Vagina (tissue), 2 donors: ENCODE measurements at regions not wholly inside any gene's neighbourhood (a gene's known extent, or its start where the extent isn't known, plus 50 kb on each side); places are given as distances from the start of the nearest gene placed in this dataset.

ENCODE experiments used
- POLR2A ChIP-seq, 2 donors: fragments of 450-650 bp; IDR thresholded peaks; one replicate each; pipeline ENCODE4 v1.6.1; 2017; ENCODE audit warnings: antibody characterized with exemption in 2 of 2, mild to moderate bottlenecking in 2 of 2, moderate library complexity in 2 of 2
- POLR2AphosphoS5 ChIP-seq, 2 donors: sonication (generic); formaldehyde crosslinking; IDR thresholded peaks; one replicate each; pipeline ENCODE4 v1.9.0; 2017; ENCODE audit warnings: antibody characterized with exemption in 2 of 2, mild to moderate bottlenecking in 2 of 2, low read depth in 1 of 2; ENCODE audit not compliant: insufficient read depth in 1 of 2
- TF ChIP-seq, protein P1 (sequence below), 3 experiments: fragments of 450-650 bp in 2 of 3; fragments of 200-600 bp in 1 of 3; sonication (generic) in 1 of 3; IDR thresholded peaks; one replicate each; pipeline ENCODE4 v1.5.1; 2017 to 2019; ENCODE audit warnings: antibody characterized with exemption in 3 of 3, mild to moderate bottlenecking in 2 of 3, moderate library complexity in 2 of 3

DNA sequence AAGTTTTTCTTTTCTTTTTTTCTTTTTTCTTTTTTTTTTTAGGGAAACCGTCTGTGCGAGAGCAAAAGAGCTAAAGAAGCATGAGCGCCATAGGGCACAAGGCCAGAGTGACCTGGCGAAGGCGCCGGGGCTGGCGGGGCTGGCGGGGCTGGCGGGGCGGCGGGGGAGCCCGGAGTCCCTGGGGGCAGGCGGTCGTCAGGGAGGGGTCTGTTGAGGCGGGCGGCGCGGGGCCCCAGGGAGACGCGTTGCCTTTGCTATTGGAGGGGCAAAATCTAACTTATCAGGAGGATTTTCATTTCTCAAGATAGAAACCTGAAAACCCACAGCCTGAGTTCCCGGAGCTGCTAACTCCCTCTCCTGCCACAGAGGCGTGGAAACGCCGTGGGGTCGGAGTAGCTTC lies 135.6 kb upstream of the SMAD1 start:
- TF ChIP-seq POLR2A (IDR thresholded peaks at IDR 0.05) (no peak), POLR2AphosphoS5 (IDR thresholded peaks at IDR 0.05; ENCODE audit: insufficient read depth in 1 of 2, low read depth in 1 of 2) (no peak)
- TF ChIP-seq, protein P1, sequence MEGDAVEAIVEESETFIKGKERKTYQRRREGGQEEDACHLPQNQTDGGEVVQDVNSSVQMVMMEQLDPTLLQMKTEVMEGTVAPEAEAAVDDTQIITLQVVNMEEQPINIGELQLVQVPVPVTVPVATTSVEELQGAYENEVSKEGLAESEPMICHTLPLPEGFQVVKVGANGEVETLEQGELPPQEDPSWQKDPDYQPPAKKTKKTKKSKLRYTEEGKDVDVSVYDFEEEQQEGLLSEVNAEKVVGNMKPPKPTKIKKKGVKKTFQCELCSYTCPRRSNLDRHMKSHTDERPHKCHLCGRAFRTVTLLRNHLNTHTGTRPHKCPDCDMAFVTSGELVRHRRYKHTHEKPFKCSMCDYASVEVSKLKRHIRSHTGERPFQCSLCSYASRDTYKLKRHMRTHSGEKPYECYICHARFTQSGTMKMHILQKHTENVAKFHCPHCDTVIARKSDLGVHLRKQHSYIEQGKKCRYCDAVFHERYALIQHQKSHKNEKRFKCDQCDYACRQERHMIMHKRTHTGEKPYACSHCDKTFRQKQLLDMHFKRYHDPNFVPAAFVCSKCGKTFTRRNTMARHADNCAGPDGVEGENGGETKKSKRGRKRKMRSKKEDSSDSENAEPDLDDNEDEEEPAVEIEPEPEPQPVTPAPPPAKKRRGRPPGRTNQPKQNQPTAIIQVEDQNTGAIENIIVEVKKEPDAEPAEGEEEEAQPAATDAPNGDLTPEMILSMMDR (IDR thresholded peaks at IDR 0.05) = no peak
